Neural progenitor cell (in vitro differentiated cells): ENCODE measurements at regions not wholly inside any gene's neighbourhood (a gene's known extent, or its start where the extent isn't known, plus 50 kb on each side); places are given as distances from the start of the nearest gene placed in this dataset.

Experiments used
- CTCF ChIP-seq: fragments of 200-600 bp; sonication (generic); IDR thresholded peaks from 2 replicates; pipeline ENCODE4 v1.5.1; 2017; ENCODE audit warnings: antibody characterized with exemption, mild to moderate bottlenecking
- EZH2 ChIP-seq: fragments of 200-600 bp; sonication (generic); IDR thresholded peaks from 2 replicates; pipeline ENCODE4 v1.6.1; 2017; ENCODE audit warnings: antibody characterized with exemption, mild to moderate bottlenecking, moderate library complexity

GRCh38 chr12:111259231-111259630 is 109.7 kb downstream of the PHETA1 start:
- TF ChIP-seq CTCF = no peak
- no peak for TF ChIP-seq EZH2
